ENCODE measurements at regions not wholly inside any gene's neighbourhood (a gene's known extent, or its start where the extent isn't known, plus 50 kb on each side); places are given as distances from the start of the nearest gene placed in this dataset.

DNA sequence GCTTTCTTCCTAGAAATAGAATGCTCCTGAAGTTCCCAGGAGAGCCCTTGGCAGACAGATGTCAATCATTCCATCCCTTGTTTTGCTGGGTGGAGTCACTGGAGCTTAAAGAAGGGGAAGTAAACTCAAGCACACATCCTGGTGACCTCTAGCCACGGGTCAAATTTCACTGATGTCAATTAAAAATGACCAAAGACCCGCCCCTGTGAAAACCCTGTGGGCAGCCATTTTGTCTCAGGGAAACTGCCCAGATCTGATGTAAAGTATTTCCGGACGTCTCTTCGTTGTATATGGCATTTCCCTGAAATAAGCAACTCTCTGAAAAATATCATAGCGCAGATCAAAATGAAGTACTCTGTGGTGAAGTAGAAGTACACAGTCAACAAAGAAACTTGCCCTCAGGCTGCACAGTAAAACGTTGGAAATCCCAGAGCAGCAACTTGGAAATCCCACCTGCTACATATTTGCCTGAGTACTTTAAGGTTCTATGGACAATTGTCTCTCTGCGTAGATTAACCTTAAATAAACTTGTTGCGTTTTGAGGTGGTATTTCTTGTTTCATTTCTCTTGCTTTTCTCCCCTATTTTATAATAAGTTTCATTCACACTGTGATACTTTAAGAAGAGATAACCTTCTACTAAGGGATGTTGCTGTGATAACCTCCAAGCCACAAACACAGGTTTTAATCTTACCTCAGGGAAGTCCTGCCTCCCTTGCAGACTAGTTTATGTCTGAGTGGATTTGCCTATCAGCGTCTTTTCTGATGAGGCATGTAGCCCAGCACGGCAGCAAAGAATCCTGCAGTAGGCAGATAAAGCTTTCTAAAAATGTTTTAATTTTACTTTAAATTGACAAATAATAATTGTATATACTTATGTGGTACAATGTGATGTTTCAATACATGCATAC, 60.9 kb upstream of the PIP5K1B start:
- TF ChIP-seq, protein P1, sequence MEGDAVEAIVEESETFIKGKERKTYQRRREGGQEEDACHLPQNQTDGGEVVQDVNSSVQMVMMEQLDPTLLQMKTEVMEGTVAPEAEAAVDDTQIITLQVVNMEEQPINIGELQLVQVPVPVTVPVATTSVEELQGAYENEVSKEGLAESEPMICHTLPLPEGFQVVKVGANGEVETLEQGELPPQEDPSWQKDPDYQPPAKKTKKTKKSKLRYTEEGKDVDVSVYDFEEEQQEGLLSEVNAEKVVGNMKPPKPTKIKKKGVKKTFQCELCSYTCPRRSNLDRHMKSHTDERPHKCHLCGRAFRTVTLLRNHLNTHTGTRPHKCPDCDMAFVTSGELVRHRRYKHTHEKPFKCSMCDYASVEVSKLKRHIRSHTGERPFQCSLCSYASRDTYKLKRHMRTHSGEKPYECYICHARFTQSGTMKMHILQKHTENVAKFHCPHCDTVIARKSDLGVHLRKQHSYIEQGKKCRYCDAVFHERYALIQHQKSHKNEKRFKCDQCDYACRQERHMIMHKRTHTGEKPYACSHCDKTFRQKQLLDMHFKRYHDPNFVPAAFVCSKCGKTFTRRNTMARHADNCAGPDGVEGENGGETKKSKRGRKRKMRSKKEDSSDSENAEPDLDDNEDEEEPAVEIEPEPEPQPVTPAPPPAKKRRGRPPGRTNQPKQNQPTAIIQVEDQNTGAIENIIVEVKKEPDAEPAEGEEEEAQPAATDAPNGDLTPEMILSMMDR (IDR thresholded peaks at IDR 0.05): no peak
- no peak for TF ChIP-seq POLR2A (IDR thresholded peaks at IDR 0.05)

All from vagina (tissue), 2 donors.